Stimulated activated CD4-positive, alpha-beta T cell treated with anti-CD3 and anti-CD28 coated beads, TNF-alpha, amount 100 ng/mL, for 24 hours (primary cell): ENCODE measurements at regions not wholly inside any gene's neighbourhood (a gene's known extent, or its start where the extent isn't known, plus 50 kb on each side); places are given as distances from the start of the nearest gene placed in this dataset.

Source experiments
- DNase-seq, 3 experiments: peaks; one replicate each; pipeline ENCODE4 v3.0.0-alpha.2; 2020; ENCODE audit warnings: low read depth in 3 of 3

DNA sequence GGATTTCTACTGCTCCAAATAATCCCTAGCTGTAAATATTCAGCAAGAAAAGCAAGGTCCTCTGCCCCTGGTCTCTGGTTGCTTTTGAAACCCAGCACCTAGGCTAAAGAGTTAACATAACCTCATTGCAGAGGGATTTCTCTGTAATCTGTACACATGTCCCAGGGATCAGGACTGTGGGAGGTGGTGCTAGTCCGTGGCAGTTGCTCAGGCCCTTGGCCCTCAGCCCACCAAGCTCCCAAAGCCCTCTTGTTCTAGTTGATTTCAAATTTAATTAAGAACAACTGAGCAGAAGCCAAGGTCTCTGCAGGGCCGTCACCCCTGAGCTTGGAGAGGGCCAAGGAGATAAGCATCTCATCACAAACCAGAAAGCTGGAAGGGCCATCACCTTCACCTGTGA, 181.1 kb downstream of the SOX9 start:
- DNase-seq = no peak

DNA sequence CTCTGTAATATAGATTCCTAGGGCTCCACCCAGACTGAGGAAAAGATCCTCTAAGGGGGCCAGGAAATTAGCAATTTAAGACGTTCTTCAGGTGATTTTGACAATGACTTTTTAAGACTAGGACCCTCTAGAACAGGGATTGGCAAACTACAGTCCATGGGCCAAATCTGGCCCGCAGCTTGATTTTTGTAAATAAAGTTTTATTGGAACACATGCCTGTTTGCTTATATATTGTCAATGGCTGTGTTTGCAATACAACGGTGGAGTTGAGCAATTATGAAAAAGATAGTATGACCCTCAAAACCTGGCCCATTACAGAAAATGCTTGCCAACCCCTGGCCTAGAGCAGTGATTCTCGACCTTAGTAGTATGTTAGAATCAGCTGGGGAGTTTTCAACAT, 181.9 kb downstream of the SOX9 start:
- DNase-seq = no peak

DNA sequence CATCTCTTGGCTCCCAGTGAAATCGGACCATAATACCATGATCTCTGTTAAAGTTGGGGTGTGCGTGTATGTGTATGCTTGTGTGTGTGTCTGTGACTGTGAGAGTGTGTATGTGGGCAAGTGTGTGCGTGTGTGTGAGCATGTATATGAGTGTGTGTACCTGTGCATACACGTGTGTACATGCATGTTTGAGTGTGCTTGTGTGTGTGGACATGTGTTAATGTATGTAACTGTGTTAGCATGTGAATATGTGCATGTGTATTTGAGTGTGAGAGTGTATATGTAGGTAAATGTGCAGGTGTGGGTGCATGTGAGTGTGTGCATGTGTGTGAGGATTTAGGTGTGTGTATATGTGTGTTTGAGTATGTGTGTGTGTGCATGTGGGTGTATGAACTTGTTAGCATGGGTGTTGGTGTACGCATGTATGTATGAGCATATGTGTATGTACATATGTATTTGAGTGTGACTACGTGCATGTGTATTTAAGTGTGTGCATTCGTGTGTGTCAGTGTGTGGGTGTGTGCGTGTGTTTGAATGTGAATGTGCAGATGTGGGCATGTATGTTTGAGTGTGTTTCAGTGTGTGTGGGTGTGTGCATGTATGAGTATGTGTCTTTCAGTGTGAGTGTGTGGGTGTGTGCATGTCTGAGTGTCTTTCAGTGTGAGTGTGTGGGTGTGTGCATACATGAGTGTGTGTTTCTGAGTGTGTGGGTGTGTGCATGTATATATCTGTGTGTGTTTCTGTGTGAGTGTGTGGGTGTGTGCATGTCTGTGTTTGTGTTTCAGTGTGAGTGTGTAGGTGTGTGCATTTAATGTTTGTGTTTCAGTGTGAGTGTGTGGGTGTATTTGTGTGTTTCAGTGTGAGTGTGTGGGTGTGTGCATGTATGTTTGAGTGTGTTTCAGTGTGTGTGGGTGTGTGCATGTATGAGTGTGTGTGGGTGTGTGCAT, 183.2 kb downstream of the SOX9 start:
- DNase-seq = no peak

GRCh38 chr17:72304859-72305258, 184.0 kb downstream of the SOX9 start:
- no peak for DNase-seq

DNA sequence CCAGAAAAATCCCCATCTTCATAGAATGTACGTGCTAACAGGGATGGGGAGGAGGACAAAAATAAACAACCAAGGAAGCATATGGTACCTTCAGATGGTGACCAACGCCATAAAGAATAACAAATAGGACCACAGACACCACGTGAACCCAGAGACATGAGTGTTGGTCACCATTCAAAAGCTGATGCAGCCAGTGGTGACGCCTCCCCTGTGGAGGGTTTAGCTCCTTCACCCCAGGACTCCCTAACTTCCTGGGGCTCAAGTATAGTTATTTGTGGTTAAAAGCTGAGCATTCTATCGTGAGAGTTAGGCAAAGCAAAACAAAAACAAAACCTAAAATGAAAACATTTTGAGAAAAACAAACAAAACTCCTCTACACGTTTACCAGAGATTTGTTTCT, 184.7 kb downstream of the SOX9 start:
- DNase-seq = no peak

GRCh38 chr17:72306037-72306436, 185.2 kb downstream of the SOX9 start:
- DNase-seq = no peak

DNA sequence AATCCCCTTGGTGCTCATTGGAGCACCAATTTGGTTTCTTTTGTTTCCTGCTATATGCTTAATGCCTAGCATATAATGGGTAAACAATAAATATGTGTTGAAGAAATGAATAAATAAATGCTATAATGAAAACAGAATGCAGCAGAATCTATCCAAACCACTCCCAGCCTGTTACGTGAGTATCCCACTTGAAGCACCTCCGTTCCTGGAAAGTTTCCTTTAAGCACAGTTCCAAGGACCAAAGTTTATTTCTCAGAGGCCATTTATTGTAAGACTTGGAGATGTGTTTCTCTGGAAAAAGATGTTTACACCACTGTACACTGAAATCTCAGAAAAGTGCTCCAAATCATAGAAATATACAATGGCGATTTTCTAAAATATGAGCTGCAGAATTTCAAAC, 187.0 kb downstream of the SOX9 start:
- no peak for DNase-seq

DNA sequence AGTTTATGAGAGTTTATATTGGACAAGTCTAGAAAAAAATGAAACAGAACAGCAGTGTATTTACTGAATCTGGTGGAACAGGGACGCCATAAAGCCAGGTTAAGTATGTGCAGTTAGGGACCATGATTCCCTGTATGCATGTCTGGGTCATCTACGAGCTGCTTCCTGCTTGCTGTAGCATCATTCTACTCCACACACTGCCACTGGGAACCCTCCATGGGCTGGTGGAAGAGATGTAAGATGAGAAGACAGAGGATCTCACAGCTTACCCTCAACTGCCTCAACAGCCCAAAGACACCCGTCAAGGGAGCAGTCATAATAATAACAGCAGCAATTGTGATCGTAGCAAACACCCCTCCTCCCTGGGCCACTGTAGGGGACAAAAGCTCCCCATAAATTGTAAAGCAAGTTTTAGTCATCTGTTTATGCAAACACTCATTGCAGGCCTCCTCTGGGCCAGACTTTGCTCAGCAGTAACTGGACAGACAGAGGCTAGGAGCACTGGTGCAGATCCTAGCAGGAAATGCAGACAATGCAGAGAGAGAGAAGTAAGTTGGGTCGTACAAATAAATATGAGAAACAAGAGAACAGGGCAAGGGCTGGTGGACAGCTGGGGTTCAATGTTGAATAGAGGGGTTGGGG, 188.0 kb downstream of the SOX9 start:
- no peak for DNase-seq

DNA sequence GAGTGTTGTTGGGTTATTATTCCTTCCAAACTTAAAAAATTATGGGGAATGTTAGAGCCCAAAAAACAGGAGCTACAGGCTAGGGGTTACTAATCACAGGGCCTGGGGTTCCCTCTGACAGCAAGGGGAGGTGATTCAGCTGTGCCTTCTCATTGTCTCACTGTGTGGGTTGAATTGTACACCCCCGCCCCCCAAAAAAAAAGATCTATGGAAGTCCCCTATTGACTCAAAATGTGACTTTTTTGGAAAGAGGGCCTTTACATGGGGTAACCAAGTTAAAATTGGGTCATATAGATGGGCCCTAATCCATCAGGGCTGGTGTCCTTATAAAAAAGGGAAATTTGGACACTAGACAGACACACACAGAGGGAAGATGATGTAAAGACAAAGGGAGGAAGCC, 190.2 kb downstream of the SOX9 start:
- no peak for DNase-seq

- DNase-seq = no peak
Measured at GRCh38 chr17:72315122-72315913, 194.5 kb downstream of the SOX9 start.

GRCh38 chr17:72318131-72318530, 197.3 kb downstream of the SOX9 start:
- no peak for DNase-seq

DNA sequence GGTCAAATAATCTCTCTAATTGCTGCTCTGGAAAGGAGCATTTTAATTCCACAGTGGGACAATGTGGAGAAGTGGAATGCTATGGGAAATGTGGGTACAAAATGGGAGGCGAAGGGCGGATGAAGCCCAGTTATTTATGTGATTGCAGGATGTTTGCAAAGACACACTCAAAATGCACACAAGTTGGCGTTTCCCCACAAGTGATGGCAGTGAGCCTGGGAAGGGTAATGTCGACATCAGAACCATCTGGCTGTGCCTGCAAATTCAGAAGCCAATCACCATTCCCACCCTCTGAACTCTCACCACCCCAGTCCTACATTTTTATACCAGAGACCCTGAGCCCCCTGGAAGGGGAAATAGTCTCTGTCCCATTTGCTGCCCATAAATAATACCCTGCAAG, 201.1 kb downstream of the SOX9 start:
- DNase-seq = no peak

GRCh38 chr17:72332367-72332766, 211.5 kb downstream of the SOX9 start:
- DNase-seq = no peak

DNA sequence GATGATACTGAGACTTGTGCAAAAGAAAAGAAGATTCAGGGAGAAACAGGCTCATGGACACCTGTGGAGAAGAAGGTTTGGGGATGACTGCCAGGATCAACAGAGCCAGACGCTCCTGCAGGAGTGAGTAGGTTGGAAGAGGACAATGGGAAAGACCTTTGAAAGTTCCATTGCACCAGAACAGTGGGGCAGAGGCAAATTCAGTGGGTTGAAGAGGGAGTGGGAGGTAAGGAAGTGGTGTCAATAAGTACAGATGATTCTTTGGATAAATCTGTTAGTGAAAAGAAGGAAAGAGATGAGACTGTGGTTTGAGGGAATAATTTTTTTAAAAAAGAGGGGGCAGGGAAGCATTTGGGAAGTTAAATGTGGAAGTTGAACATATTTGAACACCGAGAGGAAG, 212.8 kb downstream of the SOX9 start:
- DNase-seq = no peak

DNA sequence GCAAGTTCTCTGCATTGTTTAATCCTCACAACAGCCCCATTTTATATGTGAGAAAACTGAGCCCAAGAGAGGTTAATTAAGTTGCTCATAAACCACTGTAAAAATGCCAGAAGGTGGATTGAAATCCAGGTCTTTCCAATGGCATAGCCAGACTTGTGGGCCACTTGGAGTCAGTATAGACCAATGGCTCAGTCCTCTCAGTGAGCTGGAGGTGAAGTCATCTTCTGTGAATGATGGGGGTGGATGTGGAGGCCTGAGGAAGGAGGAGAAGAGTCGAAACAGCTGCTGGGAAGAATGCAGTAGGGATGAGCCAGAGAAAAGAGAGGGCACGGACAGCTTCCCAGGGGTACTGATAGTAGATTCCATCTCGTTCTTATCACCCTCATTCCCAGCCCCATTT, 213.4 kb downstream of the SOX9 start:
- no peak for DNase-seq

DNA sequence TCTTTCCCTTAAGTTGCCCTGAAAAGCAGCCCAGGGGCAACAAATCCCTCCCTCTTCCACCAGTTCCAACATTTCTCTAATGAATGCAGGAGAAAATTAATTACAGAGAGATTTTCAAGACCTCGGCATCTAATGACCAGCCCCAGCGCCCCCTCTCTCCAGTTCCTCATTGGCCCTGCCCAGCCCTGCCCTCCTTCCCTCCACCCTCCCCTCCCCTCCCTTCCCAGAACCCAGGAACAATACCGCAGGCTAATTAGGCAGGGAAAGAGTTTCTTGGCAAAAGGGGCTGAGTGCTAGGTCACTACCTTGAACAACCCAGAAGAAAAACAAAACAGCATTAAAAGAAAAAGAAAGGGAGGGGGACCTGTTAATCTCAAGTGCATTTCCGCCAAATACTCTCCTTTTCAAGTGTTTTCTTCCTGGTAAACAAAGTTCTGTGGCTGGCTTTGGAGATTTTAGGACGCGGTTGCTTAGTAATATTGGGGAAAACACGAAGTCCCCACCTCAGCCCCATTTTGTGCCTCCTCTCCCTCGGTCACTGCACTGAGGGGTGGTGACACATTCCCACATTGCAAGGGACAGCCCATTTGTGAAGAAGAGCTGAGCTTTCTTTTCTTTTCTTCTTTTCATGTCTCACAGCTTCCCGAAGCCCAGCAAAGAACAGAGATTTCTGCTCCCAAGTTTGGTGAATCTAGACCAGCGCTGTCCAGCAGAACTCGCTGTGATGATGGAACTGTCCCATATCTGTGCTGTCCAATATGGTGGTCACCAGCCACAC, 215.4 kb downstream of the SOX9 start:
- DNase-seq = no peak

DNA sequence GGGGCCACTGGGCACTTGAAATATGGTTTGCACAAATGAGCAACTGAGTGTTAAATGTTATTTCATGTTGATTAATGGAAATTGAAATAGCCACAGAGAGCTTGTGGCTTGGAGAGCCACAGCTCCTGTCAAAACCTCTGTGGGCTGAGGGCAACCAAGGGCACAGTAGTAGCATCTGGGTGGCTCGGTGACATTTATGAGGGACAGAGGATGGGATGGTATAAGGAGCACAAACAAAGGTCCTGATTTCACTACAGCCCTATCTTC, 215.9 kb downstream of the SOX9 start:
- DNase-seq = no peak

GRCh38 chr17:72338304-72338703, 217.5 kb downstream of the SOX9 start:
- no peak for DNase-seq

GRCh38 chr17:72338847-72339790, 218.3 kb downstream of the SOX9 start:
- no peak for DNase-seq

- DNase-seq = no peak
Measured at GRCh38 chr17:72340836-72341235, 220.0 kb downstream of the SOX9 start.

GRCh38 chr17:72342061-72342460, 221.2 kb downstream of the SOX9 start:
- no peak for DNase-seq
